HepG2 (cell line): ENCODE measurements at regions not wholly inside any gene's neighbourhood (a gene's known extent, or its start where the extent isn't known, plus 50 kb on each side); places are given as distances from the start of the nearest gene placed in this dataset.

Experiments
- ATAC-seq: fragments of 200-7000 bp; cut with Tn5 transposase; 3 replicates; pipeline ENCODE4 v1.9.1; 2020; ENCODE audit warnings: mild to moderate bottlenecking, moderate library complexity
- BruUV-seq: library from RNA; stranded (reverse); fragments of 400-500 nt; replicated peaks from 2 replicates; lab custom pipeline; 2021; lab: Mats Ljungman, UMichigan
- CTCF ChIA-PET: fragments of 300-600 bp; formaldehyde crosslinking; extraction: SDS; loops from one replicate; lab custom pipeline; 2021; ENCODE audit warnings: low total read pairs, inconsistent platforms, low intra/inter-chr PET ratio; lab: Yijun Ruan, JAX
- POLR2A ChIA-PET: fragments of 350-600 bp; sonication (Branson Sonifier 250); formaldehyde crosslinking; loops from one replicate; lab custom pipeline; 2020; ENCODE audit warnings: antibody characterized with exemption, inconsistent platforms; lab: Yijun Ruan, JAX
- DNase-seq: peaks from one replicate; pipeline ENCODE4 v3.0.0-alpha.2; 2015; ENCODE audit warnings: low spot score
- FAIRE-seq: peaks from 3 replicates; lab custom pipeline; 2011; peaks lifted over from hg19 to GRCh38; lab: Jason Lieb, UNC
- H2AFZ ChIP-seq: one replicate; pipeline ENCODE4 v1.6.1; 2011; ENCODE audit warnings: low read length, inconsistent platforms
- H3K27ac ChIP-seq: fragments of 300-600 bp; 3 replicates; pipeline ENCODE4 v1.8.0; 2011; ENCODE audit warnings: mixed run types, mild to moderate bottlenecking, mixed read lengths, low read length, inconsistent platforms; ENCODE audit not compliant: insufficient read depth; ENCODE audit errors: extremely low read length
- H3K27me3 ChIP-seq, 2 experiments: fragments of 200-600 bp in 1 of 2; 2 replicates in 1 of 2; 3 replicates in 1 of 2; pipeline versions ENCODE4 v1.6.0 to v1.8.0; 2011; ENCODE audit warnings: low read length in 2 of 2, mild to moderate bottlenecking in 2 of 2, moderate library complexity in 2 of 2, inconsistent platforms in 1 of 2; ENCODE audit not compliant: insufficient read depth in 2 of 2, control insufficient read depth in 1 of 2
- H3K36me3 ChIP-seq, 2 experiments: fragments of 200-600 bp in 1 of 2; replicated peaks in 1 of 2; 2 replicates in 1 of 2; 3 replicates in 1 of 2; pipeline versions ENCODE4 v1.5.1 to v1.8.0; 2011; ENCODE audit warnings: low read length in 2 of 2, inconsistent platforms in 1 of 2; ENCODE audit not compliant: insufficient read depth in 2 of 2, control insufficient read depth in 1 of 2
- H3K4me1 ChIP-seq: 2 replicates; pipeline ENCODE4 v1.5.1; 2012; ENCODE audit warnings: low read length, inconsistent platforms; ENCODE audit not compliant: insufficient read depth
- H3K4me2 ChIP-seq: 2 replicates; pipeline ENCODE4 v1.6.0; 2011; ENCODE audit warnings: low read depth, low read length, inconsistent platforms
- H3K4me3 ChIP-seq, 3 experiments: fragments of 200-600 bp in 1 of 3; sonication (generic), shearing (Covaris generic) in 1 of 3; replicated peaks in 1 of 3; 2 replicates each; pipeline ENCODE4 v1.5.1; 2011 to 2016; ENCODE audit warnings: low read length in 3 of 3, inconsistent platforms in 2 of 3, low read depth in 2 of 3, mild to moderate bottlenecking in 2 of 3, control low read depth in 1 of 3, mixed read lengths in 1 of 3; ENCODE audit not compliant: insufficient read depth in 1 of 3
- H3K79me2 ChIP-seq: one replicate; pipeline ENCODE4 v1.6.1; 2011; ENCODE audit warnings: low read length, inconsistent platforms; ENCODE audit not compliant: insufficient read depth
- H3K9ac ChIP-seq: 2 replicates; pipeline ENCODE4 v1.6.0; 2011; ENCODE audit warnings: mild to moderate bottlenecking, low read depth, low read length, inconsistent platforms; ENCODE audit not compliant: insufficient read depth
- H3K9me3 ChIP-seq: 2 replicates; pipeline ENCODE4 v1.5.1; 2012; ENCODE audit warnings: mild to moderate bottlenecking, low read length
- H4K20me1 ChIP-seq: 2 replicates; pipeline ENCODE4 v1.6.0; 2011; ENCODE audit warnings: inconsistent platforms, mild to moderate bottlenecking, low read length, moderate library complexity; ENCODE audit not compliant: insufficient read depth
- FOXO4 ChIP-seq: sonication (generic); formaldehyde crosslinking; conservative IDR thresholded peaks from 2 replicates; pipeline ENCODE4 v1.8.1; 2023; ENCODE audit warnings: missing genetic modification reagents
- GLI4 ChIP-seq: sonication (generic); formaldehyde crosslinking; IDR thresholded peaks from 2 replicates; pipeline ENCODE4 v1.5.1; 2020; ENCODE audit warnings: missing genetic modification reagents, mild to moderate bottlenecking, moderate library complexity, borderline replicate concordance
- KLF12 ChIP-seq: sonication (generic); formaldehyde crosslinking; IDR thresholded peaks from 2 replicates; pipeline ENCODE4 v1.4.0; 2020; ENCODE audit warnings: missing genetic modification reagents, borderline replicate concordance
- UBTF ChIP-seq: sonication (generic); formaldehyde crosslinking; IDR thresholded peaks from 2 replicates; pipeline ENCODE4 v1.4.0; 2020; ENCODE audit warnings: mild to moderate bottlenecking, missing genetic modification reagents
- YEATS4 ChIP-seq: sonication (generic); formaldehyde crosslinking; IDR thresholded peaks from 2 replicates; pipeline ENCODE4 v1.4.0; 2020; ENCODE audit warnings: missing genetic modification reagents, borderline replicate concordance
- ZBTB26 ChIP-seq: IDR thresholded peaks from 2 replicates; pipeline ENCODE4 v1.6.1; 2016; ENCODE audit warnings: missing compliant biosample characterization, missing genetic modification reagents, borderline replicate concordance
- ZBTB43 ChIP-seq: sonication (generic); formaldehyde crosslinking; conservative IDR thresholded peaks from 2 replicates; pipeline ENCODE4 v1.4.0; 2020; ENCODE audit warnings: missing genetic modification reagents
- ZNF7 ChIP-seq: IDR thresholded peaks from 2 replicates; pipeline ENCODE4 v1.6.1; 2016; ENCODE audit warnings: missing biosample characterization, missing genetic modification reagents
- WGBS: methylation state at CpG from one replicate; pipeline ENCODE4 v1.1.6; 2017; ENCODE audit warnings: low lambda C conversion rate; 5-methylcytosine and 5-hydroxymethylcytosine counted together
- in situ Hi-C: cut with HindIII; loops from 2 replicates; pipeline ENCODE4 v1.10.0; 2017; ENCODE audit warnings: low pct_unique_long_range_greater_than_20kb; ENCODE audit not compliant: extremely low pct_ligation_motif_present
- intact Hi-C: fragments of 100-400 bp; cut with micrococcal nuclease; formaldehyde crosslinking; loops from one replicate; pipeline ENCODE4 v1.10.0; 2022; ENCODE audit not compliant: unreplicated experiment
- TF ChIP-seq, protein P1 (sequence below): fragments of 450-650 bp; IDR thresholded peaks from 2 replicates; pipeline ENCODE4 v1.6.1; 2017
- TF ChIP-seq, protein P2 (sequence below): sonication (generic); formaldehyde crosslinking; IDR thresholded peaks from 2 replicates; pipeline ENCODE4 v1.4.0; 2020; ENCODE audit warnings: missing genetic modification reagents, borderline replicate concordance

DNA sequence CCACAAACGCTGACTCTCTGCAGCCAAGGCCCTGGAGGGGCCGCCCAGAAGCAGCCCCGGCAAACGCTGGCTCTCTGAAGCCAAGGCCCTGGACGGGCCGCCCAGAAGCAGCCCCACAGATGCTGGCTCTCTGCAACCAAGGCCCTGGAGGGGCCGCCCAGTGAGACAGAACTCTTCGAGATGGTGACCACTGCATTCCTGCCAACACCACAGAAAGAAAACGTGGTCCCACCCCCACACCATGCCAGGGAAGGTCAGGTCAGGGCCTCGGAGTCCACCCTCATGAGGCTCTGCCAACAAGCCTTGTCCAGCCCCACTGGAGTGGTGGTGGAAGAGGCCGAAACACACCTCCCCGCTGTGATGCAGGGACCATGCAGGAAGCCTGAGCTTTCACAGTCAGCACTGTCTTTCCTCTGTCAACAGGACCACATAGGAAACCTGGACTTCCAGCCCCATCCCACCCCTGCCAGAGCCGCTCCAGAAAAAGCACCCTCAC lies 97.5 kb downstream of the DLL1 start (continued):
- TF ChIP-seq ZBTB26 (CRISPR knock-in tag): no peak

GRCh38 chr6:170192905-170193304 lies 98.0 kb downstream of the DLL1 start:
- H2AFZ ChIP-seq: no peak overlapping the region
- H3K27ac ChIP-seq: no peak overlapping the region
- no peak for TF ChIP-seq GLI4 (CRISPR knock-in tag)
- no peak for TF ChIP-seq FOXO4
- TF ChIP-seq KLF12: no peak
- TF ChIP-seq UBTF: no peak
- TF ChIP-seq ZBTB43 (CRISPR knock-in tag): no peak
- TF ChIP-seq, protein P1, sequence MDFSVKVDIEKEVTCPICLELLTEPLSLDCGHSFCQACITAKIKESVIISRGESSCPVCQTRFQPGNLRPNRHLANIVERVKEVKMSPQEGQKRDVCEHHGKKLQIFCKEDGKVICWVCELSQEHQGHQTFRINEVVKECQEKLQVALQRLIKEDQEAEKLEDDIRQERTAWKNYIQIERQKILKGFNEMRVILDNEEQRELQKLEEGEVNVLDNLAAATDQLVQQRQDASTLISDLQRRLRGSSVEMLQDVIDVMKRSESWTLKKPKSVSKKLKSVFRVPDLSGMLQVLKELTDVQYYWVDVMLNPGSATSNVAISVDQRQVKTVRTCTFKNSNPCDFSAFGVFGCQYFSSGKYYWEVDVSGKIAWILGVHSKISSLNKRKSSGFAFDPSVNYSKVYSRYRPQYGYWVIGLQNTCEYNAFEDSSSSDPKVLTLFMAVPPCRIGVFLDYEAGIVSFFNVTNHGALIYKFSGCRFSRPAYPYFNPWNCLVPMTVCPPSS: no peak
- no peak for TF ChIP-seq YEATS4 (CRISPR knock-in tag)
- no peak for TF ChIP-seq ZNF7 (CRISPR knock-in tag)
- TF ChIP-seq, protein P2, sequence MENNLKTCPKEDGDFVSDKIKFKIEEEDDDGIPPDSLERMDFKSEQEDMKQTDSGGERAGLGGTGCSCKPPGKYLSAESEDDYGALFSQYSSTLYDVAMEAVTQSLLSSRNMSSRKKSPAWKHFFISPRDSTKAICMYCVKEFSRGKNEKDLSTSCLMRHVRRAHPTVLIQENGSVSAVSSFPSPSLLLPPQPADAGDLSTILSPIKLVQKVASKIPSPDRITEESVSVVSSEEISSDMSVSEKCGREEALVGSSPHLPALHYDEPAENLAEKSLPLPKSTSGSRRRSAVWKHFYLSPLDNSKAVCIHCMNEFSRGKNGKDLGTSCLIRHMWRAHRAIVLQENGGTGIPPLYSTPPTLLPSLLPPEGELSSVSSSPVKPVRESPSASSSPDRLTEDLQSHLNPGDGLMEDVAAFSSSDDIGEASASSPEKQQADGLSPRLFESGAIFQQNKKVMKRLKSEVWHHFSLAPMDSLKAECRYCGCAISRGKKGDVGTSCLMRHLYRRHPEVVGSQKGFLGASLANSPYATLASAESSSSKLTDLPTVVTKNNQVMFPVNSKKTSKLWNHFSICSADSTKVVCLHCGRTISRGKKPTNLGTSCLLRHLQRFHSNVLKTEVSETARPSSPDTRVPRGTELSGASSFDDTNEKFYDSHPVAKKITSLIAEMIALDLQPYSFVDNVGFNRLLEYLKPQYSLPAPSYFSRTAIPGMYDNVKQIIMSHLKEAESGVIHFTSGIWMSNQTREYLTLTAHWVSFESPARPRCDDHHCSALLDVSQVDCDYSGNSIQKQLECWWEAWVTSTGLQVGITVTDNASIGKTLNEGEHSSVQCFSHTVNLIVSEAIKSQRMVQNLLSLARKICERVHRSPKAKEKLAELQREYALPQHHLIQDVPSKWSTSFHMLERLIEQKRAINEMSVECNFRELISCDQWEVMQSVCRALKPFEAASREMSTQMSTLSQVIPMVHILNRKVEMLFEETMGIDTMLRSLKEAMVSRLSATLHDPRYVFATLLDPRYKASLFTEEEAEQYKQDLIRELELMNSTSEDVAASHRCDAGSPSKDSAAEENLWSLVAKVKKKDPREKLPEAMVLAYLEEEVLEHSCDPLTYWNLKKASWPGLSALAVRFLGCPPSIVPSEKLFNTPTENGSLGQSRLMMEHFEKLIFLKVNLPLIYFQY (CRISPR knock-in tag): no peak
- intact Hi-C loops (no loop called here), in situ Hi-C loops (no loop called here)
- no peak overlapping the region for H3K9ac ChIP-seq
- CTCF ChIA-PET: no interaction called here
- no peaks in the 10 kb centered on the region for H4K20me1 ChIP-seq
- DNase-seq: no peak
- peaks cover 6 to 40% of the 10 kb centered on the region in 2 experiments; a peak in 3 of 5 replicates for H3K27me3 ChIP-seq
- POLR2A ChIA-PET: no interaction called here
- H3K9me3 ChIP-seq: peaks cover 8% of the 10 kb centered on the region
- no TSS peak for BruUV-seq
- no peaks in the 10 kb centered on the region for H3K79me2 ChIP-seq
- no peaks in the 10 kb centered on the region for H3K4me1 ChIP-seq
- WGBS: 6% methylated on average over 5 of the region's 5 CpGs
- no peak for FAIRE-seq
- no peaks in the 10 kb centered on the region for H3K36me3 ChIP-seq
- no peak for ATAC-seq
- no peak overlapping the region for H3K4me3 ChIP-seq
- H3K4me2 ChIP-seq: no peak overlapping the region
